ENCODE measurements at regions not wholly inside any gene's neighbourhood (a gene's known extent, or its start where the extent isn't known, plus 50 kb on each side); places are given as distances from the start of the nearest gene placed in this dataset.

- H3K27me3 Mint-ChIP-seq (ENCODE audit: insufficient read depth, low read depth, poor library complexity), result peaks cover 10% of the 10 kb centered on the region
- no peak for DNase-seq (ENCODE audit: low spot score)
- Histone ChIP-seq H3K4me2 (no peak overlapping the region), H3K79me2 (replicated peaks; ENCODE audit: insufficient read depth) (no peaks in the 10 kb centered on the region), H3K27me3 (ENCODE audit: insufficient read depth) (no peaks in the 10 kb centered on the region), H3K4me3 (no peak overlapping the region), H3K9me2 (ENCODE audit: insufficient read depth) (no peaks in the 10 kb centered on the region), H3K4me1 (ENCODE audit: insufficient read depth) (no peaks in the 10 kb centered on the region), H3K36me3 (ENCODE audit: insufficient read depth) (no peaks in the 10 kb centered on the region), H4K20me1 (replicated peaks; ENCODE audit: insufficient read depth) (no peaks in the 10 kb centered on the region), H2AFZ (no peak overlapping the region), H3F3A (replicated peaks; ENCODE audit: low read depth) (no peaks in the 10 kb centered on the region), H3K27ac (ENCODE audit: low read depth) (no peak overlapping the region)
- peaks cover 15% of the 10 kb centered on the region for H3K4me1 Mint-ChIP-seq
- no peak for ATAC-seq
- TF ChIP-seq ZNF331 (CRISPR knock-in tag; IDR thresholded peaks at IDR 0.05; ENCODE audit: low read depth) (no peak), JUNB (IDR thresholded peaks at IDR 0.05; ENCODE audit: unreplicated experiment) (no peak), POLR2AphosphoS5 (IDR thresholded peaks at IDR 0.05; ENCODE audit: low read depth) (no peak), EZH2 (IDR thresholded peaks at IDR 0.05; ENCODE audit: low read depth, unreplicated experiment) (no peak), REST (IDR thresholded peaks at IDR 0.05; ENCODE audit: unreplicated experiment) (no peak), EZH2phosphoT487 (IDR thresholded peaks at IDR 0.05; ENCODE audit: unreplicated experiment) (no peak), STAT1 (IDR thresholded peaks at IDR 0.05; ENCODE audit: unreplicated experiment) (no peak), NANOG (IDR thresholded peaks at IDR 0.05; ENCODE audit: borderline replicate concordance) (no peak), CREB1 (CRISPR knock-in tag; IDR thresholded peaks at IDR 0.05; ENCODE audit: low read depth) (no peak), ZNF462 (CRISPR knock-in tag; IDR thresholded peaks at IDR 0.05) (no peak), ZNF114 (CRISPR knock-in tag; IDR thresholded peaks at IDR 0.05) (no peak), CTCF (conservative IDR thresholded peaks at IDR 0.05; ENCODE audit: low read depth in 2 of 2) (no peak), ETS1 (IDR thresholded peaks at IDR 0.05) (no peak)
- no peak overlapping the region for H3K27ac Mint-ChIP-seq
- H3K4me3 Mint-ChIP-seq, result no peak overlapping the region
- no peaks in the 10 kb centered on the region for H3K9me3 Mint-ChIP-seq
- no peaks in the 10 kb centered on the region for H3K36me3 Mint-ChIP-seq (ENCODE audit: low read depth)
Measured at GRCh38 chr2:120540719-120541552, 194.7 kb upstream of the GLI2 start.
